NCI-H2107 treated with DMSO at 0.1 percent for 48 hours (cell line): ENCODE measurements at regions not wholly inside any gene's neighbourhood (a gene's known extent, or its start where the extent isn't known, plus 50 kb on each side); places are given as distances from the start of the nearest gene placed in this dataset.

Experiments used
- DNase-seq: peaks from one replicate; lab custom pipeline; 2025; ENCODE audit not compliant: unreplicated experiment; lab: John Stamatoyannopoulos, UW

GRCh38 chr13:54841682-54842081 lies 1813.1 kb downstream of the OLFM4 start:
- DNase-seq = no peak

- DNase-seq = no peak
Measured at GRCh38 chr13:54845351-54845965, 1816.8 kb downstream of the OLFM4 start.

GRCh38 chr13:54852831-54853230 lies 1824.2 kb downstream of the OLFM4 start:
- no peak for DNase-seq

- no peak for DNase-seq
Measured at GRCh38 chr13:54859827-54860226, 1831.2 kb downstream of the OLFM4 start.

- no peak for DNase-seq
Measured at GRCh38 chr13:54875111-54875510, 1846.5 kb downstream of the OLFM4 start.

- no peak for DNase-seq
Measured at GRCh38 chr13:54879036-54879435, 1850.4 kb downstream of the OLFM4 start.

- no peak for DNase-seq
Measured at GRCh38 chr13:54884682-54885081, 1856.1 kb downstream of the OLFM4 start.

- DNase-seq = no peak
Measured at GRCh38 chr13:54890976-54891375, 1862.4 kb downstream of the OLFM4 start.

- DNase-seq = no peak
Measured at GRCh38 chr13:54901316-54901715, 1872.7 kb downstream of the OLFM4 start.

- no peak for DNase-seq
Measured at GRCh38 chr13:54912367-54912766, 1883.8 kb downstream of the OLFM4 start.

- DNase-seq = no peak
Measured at GRCh38 chr13:54913668-54914067, 1885.1 kb downstream of the OLFM4 start.

- DNase-seq = no peak
Measured at GRCh38 chr13:54927538-54927937, 1898.9 kb downstream of the OLFM4 start.

GRCh38 chr13:54928071-54928470 lies 1899.5 kb downstream of the OLFM4 start:
- DNase-seq = no peak

GRCh38 chr13:54934121-54934520 lies 1905.5 kb downstream of the OLFM4 start:
- no peak for DNase-seq

- no peak for DNase-seq
Measured at GRCh38 chr13:54945973-54946372, 1917.4 kb downstream of the OLFM4 start.

- no peak for DNase-seq
Measured at GRCh38 chr13:54949735-54950134, 1921.1 kb downstream of the OLFM4 start.

- no peak for DNase-seq
Measured at GRCh38 chr13:54950546-54950945, 1921.9 kb downstream of the OLFM4 start.

- no peak for DNase-seq
Measured at GRCh38 chr13:54953786-54954185, 1925.2 kb downstream of the OLFM4 start.

- no peak for DNase-seq
Measured at GRCh38 chr13:54958781-54959180, 1930.2 kb downstream of the OLFM4 start.

- DNase-seq = no peak
Measured at GRCh38 chr13:54965881-54966280, 1937.3 kb downstream of the OLFM4 start.

GRCh38 chr13:54972838-54973237 lies 1944.2 kb downstream of the OLFM4 start:
- DNase-seq = no peak

GRCh38 chr13:54975676-54976075 lies 1947.1 kb downstream of the OLFM4 start:
- DNase-seq = no peak

- no peak for DNase-seq
Measured at GRCh38 chr13:54980651-54981050, 1952.0 kb downstream of the OLFM4 start.
